OCI-LY3 (cell line): ENCODE measurements at regions not wholly inside any gene's neighbourhood (a gene's known extent, or its start where the extent isn't known, plus 50 kb on each side); places are given as distances from the start of the nearest gene placed in this dataset.

Experiments
- H2AFZ ChIP-seq: fragments of 200-600, 300-600 bp; shearing (Covaris generic); 2 replicates; pipeline ENCODE4 v1.6.0; 2014; ENCODE audit warnings: antibody characterized with exemption, low read depth, low read length
- H3K27ac ChIP-seq: fragments of 200-600, 300-600 bp; sonication (generic); 2 replicates; pipeline ENCODE4 v1.5.1; 2014; ENCODE audit warnings: mild to moderate bottlenecking, low read length, moderate library complexity, mixed read lengths
- H3K27me3 ChIP-seq: fragments of 200-600, 300-600 bp; sonication (generic); 2 replicates; pipeline ENCODE4 v1.6.1; 2014; ENCODE audit warnings: low read depth, low read length, mixed read lengths
- H3K36me3 ChIP-seq: fragments of 200-600, 300-600 bp; sonication (generic); replicated peaks from 2 replicates; pipeline ENCODE3; 2014; ENCODE audit warnings: low read depth, low read length, mixed read lengths
- H3K4me1 ChIP-seq: fragments of 300-600, 200-600 bp; sonication (generic); 2 replicates; pipeline ENCODE4 v1.6.1; 2014; ENCODE audit warnings: low read length, mixed read lengths
- H3K4me2 ChIP-seq: fragments of 200-600, 300-600 bp; sonication (generic); 2 replicates; pipeline ENCODE4 v1.6.1; 2014; ENCODE audit warnings: low read length, mixed read lengths
- H3K4me3 ChIP-seq: fragments of 300-600, 200-600 bp; sonication (generic); 2 replicates; pipeline ENCODE4 v1.5.1; 2014; ENCODE audit warnings: antibody characterized with exemption, mild to moderate bottlenecking, low read length, moderate library complexity
- H3K79me2 ChIP-seq: fragments of 300-600, 200-600 bp; shearing (Covaris generic); 2 replicates; pipeline ENCODE4 v1.6.1; 2014; ENCODE audit warnings: mild to moderate bottlenecking, low read length, mixed read lengths
- H3K9ac ChIP-seq: fragments of 300-600, 200-600 bp; shearing (Covaris generic); 2 replicates; pipeline ENCODE4 v1.6.0; 2014; ENCODE audit warnings: mild to moderate bottlenecking, low read length, moderate library complexity
- H3K9me3 ChIP-seq: fragments of 200-600, 300-600 bp; shearing (Covaris generic); 2 replicates; pipeline ENCODE4 v1.6.1; 2014; ENCODE audit warnings: low read length, mixed read lengths; ENCODE audit not compliant: insufficient read depth
- H4K20me1 ChIP-seq: fragments of 200-600, 300-600 bp; sonication (generic); 2 replicates; pipeline ENCODE4 v1.6.1; 2016; ENCODE audit warnings: low read length, mixed read lengths; ENCODE audit not compliant: insufficient read depth
- EZH2phosphoT487 ChIP-seq: fragments of 200-600 bp; shearing (Covaris generic); IDR thresholded peaks from 2 replicates; pipeline ENCODE4 v1.6.1; 2018; ENCODE audit warnings: antibody characterized with exemption, mixed run types, low read depth
- TF ChIP-seq, protein P1 (sequence below): fragments of 200-600, 300-600 bp; sonication (generic); IDR thresholded peaks from 2 replicates; pipeline ENCODE4 v1.5.1; 2014; ENCODE audit warnings: antibody characterized with exemption, low read length, low read depth

DNA sequence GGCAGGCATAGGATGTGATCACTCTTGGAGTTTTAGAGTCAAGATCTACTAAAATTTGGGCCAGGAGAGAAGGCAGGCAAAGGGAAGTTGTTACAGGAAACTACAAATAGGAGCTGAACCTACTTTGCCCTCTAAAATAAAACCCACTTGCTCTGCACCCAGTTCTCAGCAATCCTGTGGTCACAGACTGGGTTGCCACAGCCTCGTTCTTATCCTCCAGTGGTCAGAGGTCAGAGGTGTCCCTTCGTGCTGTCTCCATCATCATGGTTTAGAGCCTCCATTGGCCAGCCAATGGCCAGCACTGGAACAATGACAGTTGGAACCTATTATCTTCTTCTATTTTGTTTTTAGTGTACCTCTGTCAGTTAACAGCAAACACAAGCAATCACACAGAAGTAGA, 90.7 kb upstream of the TNP1 start:
- H3K4me1 ChIP-seq: no peaks in the 10 kb centered on the region
- H3K4me3 ChIP-seq: no peak overlapping the region
- H3K9me3 ChIP-seq: no peaks in the 10 kb centered on the region
- no peak overlapping the region for H3K4me2 ChIP-seq
- no peaks in the 10 kb centered on the region for H3K27me3 ChIP-seq
- H3K36me3 ChIP-seq: no peaks in the 10 kb centered on the region
- H4K20me1 ChIP-seq: no peaks in the 10 kb centered on the region
- no peak overlapping the region for H3K9ac ChIP-seq
- no peak overlapping the region for H3K27ac ChIP-seq
- TF ChIP-seq, protein P1, sequence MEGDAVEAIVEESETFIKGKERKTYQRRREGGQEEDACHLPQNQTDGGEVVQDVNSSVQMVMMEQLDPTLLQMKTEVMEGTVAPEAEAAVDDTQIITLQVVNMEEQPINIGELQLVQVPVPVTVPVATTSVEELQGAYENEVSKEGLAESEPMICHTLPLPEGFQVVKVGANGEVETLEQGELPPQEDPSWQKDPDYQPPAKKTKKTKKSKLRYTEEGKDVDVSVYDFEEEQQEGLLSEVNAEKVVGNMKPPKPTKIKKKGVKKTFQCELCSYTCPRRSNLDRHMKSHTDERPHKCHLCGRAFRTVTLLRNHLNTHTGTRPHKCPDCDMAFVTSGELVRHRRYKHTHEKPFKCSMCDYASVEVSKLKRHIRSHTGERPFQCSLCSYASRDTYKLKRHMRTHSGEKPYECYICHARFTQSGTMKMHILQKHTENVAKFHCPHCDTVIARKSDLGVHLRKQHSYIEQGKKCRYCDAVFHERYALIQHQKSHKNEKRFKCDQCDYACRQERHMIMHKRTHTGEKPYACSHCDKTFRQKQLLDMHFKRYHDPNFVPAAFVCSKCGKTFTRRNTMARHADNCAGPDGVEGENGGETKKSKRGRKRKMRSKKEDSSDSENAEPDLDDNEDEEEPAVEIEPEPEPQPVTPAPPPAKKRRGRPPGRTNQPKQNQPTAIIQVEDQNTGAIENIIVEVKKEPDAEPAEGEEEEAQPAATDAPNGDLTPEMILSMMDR: no peak
- TF ChIP-seq EZH2phosphoT487: no peak
- no peaks in the 10 kb centered on the region for H3K79me2 ChIP-seq
- no peak overlapping the region for H2AFZ ChIP-seq

DNA sequence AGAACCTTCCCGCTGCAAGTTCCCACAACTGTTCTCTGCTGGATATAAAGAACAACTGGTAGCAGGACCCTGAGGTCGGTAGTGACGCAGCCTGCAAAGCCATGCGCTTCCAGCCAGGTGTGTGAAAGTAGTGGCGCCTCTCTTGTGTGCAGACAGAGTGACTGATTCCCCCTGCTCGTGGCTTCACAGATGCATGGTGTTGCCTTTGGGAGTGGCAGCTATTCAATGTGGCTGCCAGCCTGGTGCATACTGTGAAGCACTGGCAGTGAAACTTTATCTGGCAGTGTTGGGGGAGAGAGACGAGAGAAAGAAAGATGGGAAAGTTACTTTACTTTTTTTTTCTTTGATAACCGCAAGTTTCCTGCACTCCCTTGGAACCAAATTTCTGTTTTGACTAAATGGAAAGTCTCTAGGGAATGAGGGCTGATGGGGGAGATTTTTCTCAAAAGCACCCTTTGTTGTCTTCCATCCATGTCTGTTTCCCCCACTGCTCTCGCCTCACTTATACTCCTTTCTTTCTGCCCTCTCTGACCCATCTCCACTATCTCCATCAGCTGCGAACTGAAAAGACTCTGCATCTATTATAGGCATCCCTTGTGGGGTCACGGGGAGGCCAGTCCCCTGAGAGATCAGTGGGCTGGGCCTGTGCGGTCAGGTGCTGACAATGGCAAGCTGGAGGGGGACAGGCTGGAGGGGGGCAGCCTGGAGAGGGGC, 90.0 kb upstream of the TNP1 start:
- H3K4me2 ChIP-seq: no peak overlapping the region
- H3K27me3 ChIP-seq: no peaks in the 10 kb centered on the region
- no peak overlapping the region for H3K4me3 ChIP-seq
- no peaks in the 10 kb centered on the region for H3K4me1 ChIP-seq
- no peaks in the 10 kb centered on the region for H3K36me3 ChIP-seq
- H3K9ac ChIP-seq: no peak overlapping the region
- no peaks in the 10 kb centered on the region for H3K79me2 ChIP-seq
- H2AFZ ChIP-seq: no peak overlapping the region
- no peak for TF ChIP-seq EZH2phosphoT487
- TF ChIP-seq, protein P1: no peak
- H3K27ac ChIP-seq: no peak overlapping the region
- no peaks in the 10 kb centered on the region for H4K20me1 ChIP-seq
- H3K9me3 ChIP-seq: no peaks in the 10 kb centered on the region

- Histone ChIP-seq H2AFZ (no peak overlapping the region), H3K9me3 (no peaks in the 10 kb centered on the region)
Observed at GRCh38 chr2:216947055-216947454, 87.2 kb upstream of the TNP1 start.

DNA sequence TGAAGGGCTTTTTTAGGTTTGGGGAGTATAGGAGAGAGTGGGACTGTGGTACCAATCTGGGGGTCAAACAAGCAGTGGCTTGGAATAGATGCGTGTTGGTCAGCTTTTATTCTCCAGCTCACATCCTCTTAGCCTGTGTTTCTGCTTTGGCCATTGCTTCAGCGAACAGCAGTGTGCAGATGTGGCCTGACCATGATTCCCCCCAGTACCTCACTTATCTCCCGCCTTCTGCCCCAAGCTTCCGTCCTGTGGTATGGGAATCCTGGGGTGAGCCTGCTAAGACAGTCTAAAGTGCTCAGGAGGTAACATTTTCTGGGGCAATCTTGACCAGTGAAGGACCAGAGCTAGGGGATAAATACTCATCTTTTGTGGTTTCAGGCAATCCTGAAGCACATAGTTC, 84.9 kb upstream of the TNP1 start:
- Histone ChIP-seq H2AFZ (no peak overlapping the region), H3K4me3 (no peak overlapping the region), H3K9ac (no peak overlapping the region), H3K4me2 (no peak overlapping the region), H3K27ac (no peak overlapping the region), H3K4me1 (no peaks in the 10 kb centered on the region), H4K20me1 (no peaks in the 10 kb centered on the region), H3K27me3 (0 out of 2 replicates have a peak, but pooled peaks cover 4% of the 10 kb centered on the region), H3K79me2 (no peaks in the 10 kb centered on the region), H3K9me3 (no peaks in the 10 kb centered on the region), H3K36me3 (no peaks in the 10 kb centered on the region)
- TF ChIP-seq EZH2phosphoT487: no peak
- TF ChIP-seq, protein P1: no peak

More at GRCh38 chr2:216947055-216947454, 87.2 kb upstream of the TNP1 start:
- TF ChIP-seq, protein P1: no peak
- TF ChIP-seq EZH2phosphoT487: no peak
- no peaks in the 10 kb centered on the region for H3K36me3 ChIP-seq
- H3K9ac ChIP-seq: no peak overlapping the region
- no peaks in the 10 kb centered on the region for H4K20me1 ChIP-seq
- H3K4me1 ChIP-seq: no peaks in the 10 kb centered on the region
- no peaks in the 10 kb centered on the region for H3K79me2 ChIP-seq
- no peak overlapping the region for H3K4me3 ChIP-seq
- no peak overlapping the region for H3K27ac ChIP-seq
- no peak overlapping the region for H3K4me2 ChIP-seq
- 0 out of 2 replicates have a peak, but pooled peaks cover 3% of the 10 kb centered on the region for H3K27me3 ChIP-seq
